NB4 (cell line): ENCODE measurements at regions not wholly inside any gene's neighbourhood (a gene's known extent, or its start where the extent isn't known, plus 50 kb on each side); places are given as distances from the start of the nearest gene placed in this dataset.

ENCODE experiments used
- MYC ChIP-seq: IDR thresholded peaks from 2 replicates; pipeline ENCODE4 v1.6.1; 2011; ENCODE audit warnings: low read depth, low read length
- POLR2A ChIP-seq: IDR thresholded peaks from 2 replicates; pipeline ENCODE4 v1.6.1; 2011; ENCODE audit warnings: mild to moderate bottlenecking; ENCODE audit not compliant: insufficient read length; ENCODE audit errors: extremely low read depth
- TF ChIP-seq, protein P1 (sequence below): IDR thresholded peaks from one replicate; pipeline ENCODE4 v1.5.1; 2012; ENCODE audit warnings: low read depth, low read length
- TF ChIP-seq, protein P2 (sequence below): IDR thresholded peaks from 2 replicates; pipeline ENCODE4 v1.6.1; 2011; ENCODE audit warnings: low read depth, low read length

DNA sequence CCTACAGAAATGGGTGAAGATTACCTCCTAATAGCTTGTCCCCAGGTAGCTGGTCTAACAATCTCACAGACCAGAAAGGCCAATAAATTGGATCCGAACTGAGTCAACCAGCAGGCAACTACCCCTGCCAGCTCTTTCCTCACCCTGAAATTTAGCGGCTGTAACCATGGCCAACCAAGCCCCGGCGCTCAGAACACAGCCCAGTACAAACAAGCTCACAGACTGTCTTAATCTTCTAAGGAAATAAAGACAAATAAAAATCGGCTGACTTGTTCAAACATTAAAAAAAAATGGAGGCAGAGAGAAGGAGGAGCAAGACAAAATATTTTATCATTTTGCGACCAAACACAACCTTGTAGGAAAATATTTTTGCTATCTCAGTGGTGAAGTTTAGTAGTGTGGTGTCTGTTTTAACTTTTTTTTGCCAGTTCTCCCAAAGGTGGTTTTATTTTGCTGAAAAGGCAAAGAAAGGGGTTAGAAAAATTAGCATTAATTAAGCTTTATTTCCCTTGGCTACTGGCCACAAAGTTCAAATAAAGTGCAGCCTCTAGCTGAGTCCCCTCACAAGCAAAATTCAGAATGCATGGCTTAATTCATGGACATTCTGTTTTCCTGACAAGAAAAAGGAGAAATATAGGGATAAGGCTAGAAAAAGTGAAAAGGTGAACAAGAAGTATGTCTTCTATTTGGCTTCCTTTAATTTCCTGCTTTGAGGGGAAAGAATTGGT, 313.0 kb upstream of the NPVF start:
- TF ChIP-seq, protein P1, sequence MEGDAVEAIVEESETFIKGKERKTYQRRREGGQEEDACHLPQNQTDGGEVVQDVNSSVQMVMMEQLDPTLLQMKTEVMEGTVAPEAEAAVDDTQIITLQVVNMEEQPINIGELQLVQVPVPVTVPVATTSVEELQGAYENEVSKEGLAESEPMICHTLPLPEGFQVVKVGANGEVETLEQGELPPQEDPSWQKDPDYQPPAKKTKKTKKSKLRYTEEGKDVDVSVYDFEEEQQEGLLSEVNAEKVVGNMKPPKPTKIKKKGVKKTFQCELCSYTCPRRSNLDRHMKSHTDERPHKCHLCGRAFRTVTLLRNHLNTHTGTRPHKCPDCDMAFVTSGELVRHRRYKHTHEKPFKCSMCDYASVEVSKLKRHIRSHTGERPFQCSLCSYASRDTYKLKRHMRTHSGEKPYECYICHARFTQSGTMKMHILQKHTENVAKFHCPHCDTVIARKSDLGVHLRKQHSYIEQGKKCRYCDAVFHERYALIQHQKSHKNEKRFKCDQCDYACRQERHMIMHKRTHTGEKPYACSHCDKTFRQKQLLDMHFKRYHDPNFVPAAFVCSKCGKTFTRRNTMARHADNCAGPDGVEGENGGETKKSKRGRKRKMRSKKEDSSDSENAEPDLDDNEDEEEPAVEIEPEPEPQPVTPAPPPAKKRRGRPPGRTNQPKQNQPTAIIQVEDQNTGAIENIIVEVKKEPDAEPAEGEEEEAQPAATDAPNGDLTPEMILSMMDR: no peak
- TF ChIP-seq POLR2A (no peak), MYC (no peak)
- TF ChIP-seq, protein P2, sequence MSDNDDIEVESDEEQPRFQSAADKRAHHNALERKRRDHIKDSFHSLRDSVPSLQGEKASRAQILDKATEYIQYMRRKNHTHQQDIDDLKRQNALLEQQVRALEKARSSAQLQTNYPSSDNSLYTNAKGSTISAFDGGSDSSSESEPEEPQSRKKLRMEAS: no peak
